ENCODE measurements at regions not wholly inside any gene's neighbourhood (a gene's known extent, or its start where the extent isn't known, plus 50 kb on each side); places are given as distances from the start of the nearest gene placed in this dataset.

GRCh38 chr2:198775737-198776136, 682.0 kb downstream of the SATB2 start:
- TF ChIP-seq CTCF (IDR thresholded peaks at IDR 0.05) (no peak), ZFX (IDR thresholded peaks at IDR 0.05; ENCODE audit: borderline replicate concordance) (no peak)

Measured in 22Rv1 (cell line).